AG09309 (cell line): ENCODE measurements at regions not wholly inside any gene's neighbourhood (a gene's known extent, or its start where the extent isn't known, plus 50 kb on each side); places are given as distances from the start of the nearest gene placed in this dataset.
"Not testable (repeated sequence)": the region's sequence is repeated elsewhere in the genome, so short reads cannot be mapped to it uniquely, and the experiment has no call there.

Experiments used
- DNase-seq: peaks from one replicate; pipeline ENCODE4 v3.0.0-alpha.2; 2010; ENCODE audit warnings: low read depth
- H3K4me3 ChIP-seq: 2 replicates; pipeline ENCODE4 v1.5.1; 2011; ENCODE audit warnings: mild to moderate bottlenecking, low read depth, low read length, moderate library complexity; ENCODE audit not compliant: control insufficient read depth
- TF ChIP-seq, protein P1 (sequence below): IDR thresholded peaks from 2 replicates; pipeline ENCODE4 v1.5.1; 2011; ENCODE audit warnings: mild to moderate bottlenecking, low read depth, low read length, inconsistent platforms; ENCODE audit not compliant: insufficient read depth, control insufficient read depth; ENCODE audit errors: missing control alignments

GRCh38 chr4:156116991-156117390 lies 163.3 kb upstream of the CTSO start:
- H3K4me3 ChIP-seq, result no peak overlapping the region
- TF ChIP-seq, protein P1, sequence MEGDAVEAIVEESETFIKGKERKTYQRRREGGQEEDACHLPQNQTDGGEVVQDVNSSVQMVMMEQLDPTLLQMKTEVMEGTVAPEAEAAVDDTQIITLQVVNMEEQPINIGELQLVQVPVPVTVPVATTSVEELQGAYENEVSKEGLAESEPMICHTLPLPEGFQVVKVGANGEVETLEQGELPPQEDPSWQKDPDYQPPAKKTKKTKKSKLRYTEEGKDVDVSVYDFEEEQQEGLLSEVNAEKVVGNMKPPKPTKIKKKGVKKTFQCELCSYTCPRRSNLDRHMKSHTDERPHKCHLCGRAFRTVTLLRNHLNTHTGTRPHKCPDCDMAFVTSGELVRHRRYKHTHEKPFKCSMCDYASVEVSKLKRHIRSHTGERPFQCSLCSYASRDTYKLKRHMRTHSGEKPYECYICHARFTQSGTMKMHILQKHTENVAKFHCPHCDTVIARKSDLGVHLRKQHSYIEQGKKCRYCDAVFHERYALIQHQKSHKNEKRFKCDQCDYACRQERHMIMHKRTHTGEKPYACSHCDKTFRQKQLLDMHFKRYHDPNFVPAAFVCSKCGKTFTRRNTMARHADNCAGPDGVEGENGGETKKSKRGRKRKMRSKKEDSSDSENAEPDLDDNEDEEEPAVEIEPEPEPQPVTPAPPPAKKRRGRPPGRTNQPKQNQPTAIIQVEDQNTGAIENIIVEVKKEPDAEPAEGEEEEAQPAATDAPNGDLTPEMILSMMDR, result no peak
- no peak for DNase-seq

- TF ChIP-seq, protein P1, result peak; percentile 28
- no peak for DNase-seq
Observed at GRCh38 chr4:156113138-156113765, 159.6 kb upstream of the CTSO start.

GRCh38 chr4:156111686-156112085 lies 158.0 kb upstream of the CTSO start:
- no peak overlapping the region for H3K4me3 ChIP-seq
- DNase-seq, result no peak
- TF ChIP-seq, protein P1, result no peak

More at GRCh38 chr4:156113138-156113765, 159.6 kb upstream of the CTSO start:
- no peak overlapping the region for H3K4me3 ChIP-seq

GRCh38 chr4:156109943-156110900 lies 156.6 kb upstream of the CTSO start:
- no peak for DNase-seq
- TF ChIP-seq, protein P1, result peak; percentile 22
- H3K4me3 ChIP-seq, result no peak overlapping the region

GRCh38 chr4:156109087-156109486 lies 155.4 kb upstream of the CTSO start:
- not testable (repeated sequence) for DNase-seq, H3K4me3 ChIP-seq

- TF ChIP-seq, protein P1, result no peak
- no peak for DNase-seq
Observed at GRCh38 chr4:156103311-156103710, 149.6 kb upstream of the CTSO start.

DNA sequence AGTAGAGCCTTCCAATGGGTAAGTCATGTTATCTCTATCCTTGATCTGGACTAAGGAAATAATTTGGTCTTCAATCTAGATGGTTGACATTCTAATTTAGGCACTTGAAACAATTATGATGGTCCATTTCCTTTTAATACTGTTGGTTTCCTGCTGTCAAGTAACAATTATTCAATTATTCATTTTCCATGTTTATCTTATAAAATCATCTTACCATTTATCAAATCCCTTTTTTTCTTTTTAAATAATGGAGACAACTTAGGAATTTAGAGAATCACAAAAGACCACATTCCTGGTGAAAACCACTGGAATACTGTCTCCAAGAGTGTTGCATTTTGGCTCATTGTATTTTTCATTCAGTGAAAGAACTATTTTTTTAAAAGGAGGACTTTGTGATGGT lies 148.7 kb upstream of the CTSO start:
- H3K4me3 ChIP-seq, result no peak overlapping the region
- no peak for DNase-seq
- TF ChIP-seq, protein P1, result no peak

More at GRCh38 chr4:156103311-156103710, 149.6 kb upstream of the CTSO start:
- H3K4me3 ChIP-seq, result no peak overlapping the region
